ENCODE measurements at regions not wholly inside any gene's neighbourhood (a gene's known extent, or its start where the extent isn't known, plus 50 kb on each side); places are given as distances from the start of the nearest gene placed in this dataset.

DNA sequence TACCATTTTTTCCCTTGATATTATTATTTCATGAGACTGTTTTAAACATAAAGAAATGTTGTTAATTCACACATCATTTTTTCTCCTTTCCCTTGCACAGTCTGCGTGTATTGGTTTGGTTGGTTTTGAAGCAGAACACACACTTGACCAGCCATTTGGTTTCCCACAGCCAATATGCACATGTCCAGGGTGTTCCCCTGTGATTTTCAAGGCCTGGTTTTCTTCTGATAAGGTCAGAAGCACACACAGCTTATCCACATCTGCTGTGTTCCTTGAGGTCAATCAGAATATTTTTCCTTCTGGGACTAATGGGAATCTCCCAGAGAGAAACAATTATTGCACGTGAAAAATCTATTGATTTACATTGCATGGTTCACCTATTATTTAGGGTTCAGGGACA lies 103.2 kb upstream of the EFEMP1 start:
- H3K36me3 ChIP-seq (ENCODE audit: insufficient read depth, low read length): no peaks in the 10 kb centered on the region
- no peak overlapping the region for H3K4me3 ChIP-seq
- no peak overlapping the region for H3K9ac ChIP-seq (ENCODE audit: insufficient read length)
- TF ChIP-seq FOXP2 (optimal IDR thresholded peaks at IDR 0.05; ENCODE audit: control extremely low read depth, extremely low read length, insufficient read depth) (no peak), EZH2 (IDR thresholded peaks at IDR 0.05) (no peak), POLR2AphosphoS5 (IDR thresholded peaks at IDR 0.05; ENCODE audit: borderline replicate concordance, low read depth, low read length) (no peak)
- DNase-seq (ENCODE audit: low read depth, low spot score): no peak
- H3K9me3 ChIP-seq (ENCODE audit: low read depth, low read length): no peaks in the 10 kb centered on the region
- H3K27ac ChIP-seq: no peak overlapping the region

- H3K27ac ChIP-seq: no peak overlapping the region
- H3K9me3 ChIP-seq (ENCODE audit: low read depth, low read length): no peaks in the 10 kb centered on the region
- H3K36me3 ChIP-seq (ENCODE audit: insufficient read depth, low read length): no peaks in the 10 kb centered on the region
- TF ChIP-seq POLR2AphosphoS5 (IDR thresholded peaks at IDR 0.05; ENCODE audit: borderline replicate concordance, low read depth, low read length): no peak
- no peak overlapping the region for H3K9ac ChIP-seq (ENCODE audit: insufficient read length)
- DNase-seq (ENCODE audit: low read depth, low spot score): no peak
- no peak overlapping the region for H3K4me3 ChIP-seq
These were observed 106.5 kb upstream of the EFEMP1 start for GRCh38 chr2:56030062-56030461.

GRCh38 chr2:56030901-56031300 lies 107.3 kb upstream of the EFEMP1 start:
- Histone ChIP-seq H3K4me3 (no peak overlapping the region), H3K9ac (ENCODE audit: insufficient read length) (no peak overlapping the region), H3K36me3 (ENCODE audit: insufficient read depth, low read length) (no peaks in the 10 kb centered on the region), H3K9me3 (ENCODE audit: low read depth, low read length) (no peaks in the 10 kb centered on the region), H3K27ac (no peak overlapping the region)
- TF ChIP-seq POLR2AphosphoS5 (IDR thresholded peaks at IDR 0.05; ENCODE audit: borderline replicate concordance, low read depth, low read length) (no peak), FOXP2 (optimal IDR thresholded peaks at IDR 0.05; ENCODE audit: control extremely low read depth, extremely low read length, insufficient read depth) (no peak), EZH2 (IDR thresholded peaks at IDR 0.05) (no peak)
- DNase-seq (ENCODE audit: low read depth, low spot score): no peak

DNA sequence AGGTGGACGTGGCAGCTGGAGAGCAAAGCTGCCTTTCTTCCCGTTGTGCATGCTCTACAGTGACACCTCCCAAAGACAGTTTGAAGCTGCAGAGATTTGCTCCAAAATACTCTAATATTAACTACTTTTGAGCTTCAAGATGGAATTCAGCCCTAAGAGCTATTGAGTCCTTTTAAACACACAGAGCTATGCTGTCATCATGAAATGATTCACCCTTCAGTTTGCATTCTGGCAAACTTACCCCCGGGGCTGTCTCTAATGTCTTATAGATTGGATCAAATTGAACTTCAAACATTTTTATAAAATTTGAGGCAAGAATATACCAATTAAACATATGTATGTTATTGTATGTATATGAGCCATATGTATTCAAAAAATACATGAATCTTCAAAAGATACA lies 110.7 kb upstream of the EFEMP1 start:
- no peaks in the 10 kb centered on the region for H3K36me3 ChIP-seq (ENCODE audit: insufficient read depth, low read length)
- no peaks in the 10 kb centered on the region for H3K9me3 ChIP-seq (ENCODE audit: low read depth, low read length)
- no peak for DNase-seq (ENCODE audit: low read depth, low spot score)
- TF ChIP-seq POLR2AphosphoS5 (IDR thresholded peaks at IDR 0.05; ENCODE audit: borderline replicate concordance, low read depth, low read length) (no peak), EZH2 (IDR thresholded peaks at IDR 0.05) (no peak), FOXP2 (optimal IDR thresholded peaks at IDR 0.05; ENCODE audit: control extremely low read depth, extremely low read length, insufficient read depth) (no peak)
- no peak overlapping the region for H3K9ac ChIP-seq (ENCODE audit: insufficient read length)
- no peak overlapping the region for H3K27ac ChIP-seq
- no peak overlapping the region for H3K4me3 ChIP-seq

GRCh38 chr2:56040189-56040588 lies 116.6 kb upstream of the EFEMP1 start:
- no peak overlapping the region for H3K4me3 ChIP-seq
- no peak for DNase-seq (ENCODE audit: low read depth, low spot score)
- H3K36me3 ChIP-seq (ENCODE audit: insufficient read depth, low read length): no peaks in the 10 kb centered on the region
- no peak overlapping the region for H3K27ac ChIP-seq
- no peak for TF ChIP-seq POLR2AphosphoS5 (IDR thresholded peaks at IDR 0.05; ENCODE audit: borderline replicate concordance, low read depth, low read length)
- no peak for TF ChIP-seq FOXP2 (optimal IDR thresholded peaks at IDR 0.05; ENCODE audit: control extremely low read depth, extremely low read length, insufficient read depth)
- no peak overlapping the region for H3K9ac ChIP-seq (ENCODE audit: insufficient read length)
- no peaks in the 10 kb centered on the region for H3K9me3 ChIP-seq (ENCODE audit: low read depth, low read length)

DNA sequence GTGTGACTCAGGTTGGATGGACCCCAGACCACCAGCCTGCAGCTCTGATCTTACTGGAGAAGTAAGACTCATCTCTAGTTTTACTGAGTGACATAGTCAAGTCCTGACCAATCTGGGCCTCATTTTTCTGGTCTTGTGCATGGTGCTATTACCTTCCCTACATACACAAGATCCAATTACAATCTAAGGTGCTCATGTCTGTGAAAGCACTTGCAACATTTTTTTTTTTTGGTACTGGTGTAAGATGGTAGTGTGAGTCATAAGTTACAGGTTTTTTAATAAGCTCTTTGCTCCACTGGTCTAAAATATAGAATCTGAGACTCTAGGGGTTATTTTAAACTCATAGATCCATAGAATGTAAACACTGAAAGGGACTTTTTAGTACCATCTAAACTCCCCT lies 117.3 kb upstream of the EFEMP1 start:
- Histone ChIP-seq H3K27ac (no peak overlapping the region), H3K9ac (ENCODE audit: insufficient read length) (no peak overlapping the region), H3K36me3 (ENCODE audit: insufficient read depth, low read length) (no peaks in the 10 kb centered on the region), H3K9me3 (ENCODE audit: low read depth, low read length) (no peaks in the 10 kb centered on the region), H3K4me3 (no peak overlapping the region)
- TF ChIP-seq FOXP2 (optimal IDR thresholded peaks at IDR 0.05; ENCODE audit: control extremely low read depth, extremely low read length, insufficient read depth): no peak
- TF ChIP-seq EZH2 (IDR thresholded peaks at IDR 0.05): no peak
- no peak for TF ChIP-seq POLR2AphosphoS5 (IDR thresholded peaks at IDR 0.05; ENCODE audit: borderline replicate concordance, low read depth, low read length)
- no peak for DNase-seq (ENCODE audit: low read depth, low spot score)

GRCh38 chr2:56047136-56047535 lies 123.6 kb upstream of the EFEMP1 start:
- H3K9me3 ChIP-seq (ENCODE audit: low read depth, low read length): no peaks in the 10 kb centered on the region
- no peak overlapping the region for H3K9ac ChIP-seq (ENCODE audit: insufficient read length)
- TF ChIP-seq FOXP2 (optimal IDR thresholded peaks at IDR 0.05; ENCODE audit: control extremely low read depth, extremely low read length, insufficient read depth) (no peak), POLR2AphosphoS5 (IDR thresholded peaks at IDR 0.05; ENCODE audit: borderline replicate concordance, low read depth, low read length) (no peak), EZH2 (IDR thresholded peaks at IDR 0.05) (no peak)
- no peak for DNase-seq (ENCODE audit: low read depth, low spot score)
- H3K36me3 ChIP-seq (ENCODE audit: insufficient read depth, low read length): no peaks in the 10 kb centered on the region
- H3K4me3 ChIP-seq: no peak overlapping the region
- H3K27ac ChIP-seq: no peak overlapping the region

DNA sequence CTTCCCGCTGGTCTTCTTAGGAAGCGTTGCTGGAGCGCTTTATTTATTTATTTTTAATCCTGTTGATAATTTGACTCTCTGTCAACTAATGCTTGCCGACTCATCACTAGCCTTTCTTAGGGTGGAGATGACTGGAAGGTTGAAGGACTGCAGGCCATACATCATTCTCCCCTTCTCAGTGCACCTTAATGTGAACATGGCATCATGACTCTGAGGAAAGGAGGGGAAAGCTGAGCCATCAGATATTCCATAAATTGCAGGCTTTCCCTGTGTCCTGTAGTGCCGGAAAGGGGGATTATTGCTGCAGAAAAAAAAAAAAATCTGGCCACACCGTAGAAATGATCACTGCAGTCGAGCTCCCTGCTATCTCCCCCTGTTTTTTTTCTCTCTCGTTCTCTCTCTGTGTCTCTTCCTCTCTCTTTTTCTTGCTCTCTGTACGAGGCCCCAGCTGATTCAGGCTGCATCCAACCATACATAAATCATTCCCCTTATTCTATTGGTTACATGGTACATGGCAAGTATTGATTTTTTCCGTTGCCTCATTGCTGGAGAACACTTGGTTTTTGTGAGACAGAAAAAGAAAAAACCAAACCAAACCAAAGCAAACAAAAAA lies 125.8 kb upstream of the EFEMP1 start:
- Histone ChIP-seq H3K36me3 (ENCODE audit: insufficient read depth, low read length) (no peaks in the 10 kb centered on the region), H3K9me3 (ENCODE audit: low read depth, low read length) (no peaks in the 10 kb centered on the region), H3K9ac (ENCODE audit: insufficient read length) (no peak overlapping the region), H3K4me3 (no peak overlapping the region), H3K27ac (no peak overlapping the region)
- no peak for DNase-seq (ENCODE audit: low read depth, low spot score)
- TF ChIP-seq FOXP2 (optimal IDR thresholded peaks at IDR 0.05; ENCODE audit: control extremely low read depth, extremely low read length, insufficient read depth): no peak
- TF ChIP-seq EZH2 (IDR thresholded peaks at IDR 0.05): no peak

DNA sequence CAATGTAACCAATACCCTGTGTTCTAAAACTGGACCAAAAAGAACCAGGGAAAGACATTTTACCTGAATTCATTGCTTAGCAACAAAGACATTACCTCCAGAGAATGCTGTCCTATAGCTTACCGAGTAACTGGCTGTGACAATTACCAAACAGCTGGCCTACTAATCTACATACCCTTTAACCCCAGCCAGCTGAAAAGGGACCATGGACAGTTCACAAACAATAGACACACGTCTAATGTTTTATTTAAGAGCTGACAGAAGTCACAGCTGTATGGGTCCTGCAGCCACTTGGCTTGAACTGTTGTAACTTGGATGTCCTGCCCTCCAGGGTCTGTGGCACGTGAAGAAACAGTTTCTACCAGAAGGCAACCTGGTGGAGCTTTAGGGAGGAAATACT lies 130.1 kb upstream of the EFEMP1 start:
- TF ChIP-seq POLR2AphosphoS5 (IDR thresholded peaks at IDR 0.05; ENCODE audit: borderline replicate concordance, low read depth, low read length): no peak
- TF ChIP-seq EZH2 (IDR thresholded peaks at IDR 0.05): no peak
- no peak for TF ChIP-seq FOXP2 (optimal IDR thresholded peaks at IDR 0.05; ENCODE audit: control extremely low read depth, extremely low read length, insufficient read depth)
- Histone ChIP-seq H3K9ac (ENCODE audit: insufficient read length) (no peak overlapping the region), H3K36me3 (ENCODE audit: insufficient read depth, low read length) (no peaks in the 10 kb centered on the region), H3K27ac (no peak overlapping the region), H3K4me3 (no peak overlapping the region), H3K9me3 (ENCODE audit: low read depth, low read length) (no peaks in the 10 kb centered on the region)
- DNase-seq (ENCODE audit: low read depth, low spot score): no peak
